ENCODE measurements at regions not wholly inside any gene's neighbourhood (a gene's known extent, or its start where the extent isn't known, plus 50 kb on each side); places are given as distances from the start of the nearest gene placed in this dataset.

- TF ChIP-seq CTCF (conservative IDR thresholded peaks at IDR 0.05; ENCODE audit: low read depth, low read length) (no peak), EZH2 (IDR thresholded peaks at IDR 0.05; ENCODE audit: borderline replicate concordance, low read depth, low read length, poor library complexity, severe bottlenecking) (no peak)
Observed at GRCh38 chr20:57097245-57097915, 169.1 kb downstream of the BMP7 start.
